Activated naive CD4-positive, alpha-beta T cell treated with anti-CD3 and anti-CD28 coated beads, Interleukin-2, amount 10 ng/mL, durations not matched to agents 7 days and 5 days (primary cell): ENCODE measurements at regions not wholly inside any gene's neighbourhood (a gene's known extent, or its start where the extent isn't known, plus 50 kb on each side); places are given as distances from the start of the nearest gene placed in this dataset.

Experiments used
- CTCF ChIA-PET: fragments of 350-600 bp; sonication (Branson Sonifier 250); formaldehyde crosslinking; loops from one replicate; lab custom pipeline; 2021; ENCODE audit warnings: antibody characterized with exemption; lab: Charles Lee
- DNase-seq: peaks from one replicate; pipeline ENCODE4 v3.0.0-alpha.2; 2020
- H3K27ac Mint-ChIP-seq: one replicate; pipeline ENCODE4 v1.8.0; 2021; ENCODE audit warnings: mild to moderate bottlenecking, moderate library complexity, mixed read lengths
- H3K27me3 Mint-ChIP-seq: one replicate; pipeline ENCODE4 v1.8.0; 2021; ENCODE audit warnings: mild to moderate bottlenecking, mixed read lengths
- H3K36me3 Mint-ChIP-seq: one replicate; pipeline ENCODE4 v1.8.0; 2021; ENCODE audit warnings: mixed read lengths
- H3K4me1 Mint-ChIP-seq: one replicate; pipeline ENCODE4 v1.8.0; 2021; ENCODE audit warnings: mixed read lengths
- H3K4me3 Mint-ChIP-seq: one replicate; pipeline ENCODE4 v1.8.0; 2021; ENCODE audit warnings: mild to moderate bottlenecking, moderate library complexity, mixed read lengths
- H3K9me3 Mint-ChIP-seq: one replicate; pipeline ENCODE4 v1.8.0; 2021; ENCODE audit warnings: mixed read lengths

DNA sequence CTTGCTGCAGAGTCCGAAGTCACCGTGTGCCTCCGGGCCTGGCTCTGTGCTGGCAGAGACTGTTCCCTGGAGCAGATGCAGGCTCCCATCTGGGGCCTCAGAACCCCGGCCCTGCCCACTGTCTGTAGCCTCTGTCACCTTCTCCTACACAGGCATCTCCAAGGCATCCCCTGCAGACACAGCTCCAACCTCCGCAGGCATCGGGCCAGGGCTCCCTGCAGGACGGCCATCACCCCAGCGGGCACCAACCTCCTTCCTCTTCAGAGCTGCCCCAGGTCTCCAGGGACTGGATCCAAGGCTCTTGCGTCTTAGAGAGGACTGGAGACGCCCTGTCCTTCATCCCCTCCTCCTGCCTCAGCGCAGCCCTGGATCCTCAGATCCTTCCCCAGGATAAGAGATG is 69.9 kb upstream of the MYL10 start:
- H3K4me1 Mint-ChIP-seq = no peaks in the 10 kb centered on the region
- H3K9me3 Mint-ChIP-seq = no peaks in the 10 kb centered on the region
- no peak for DNase-seq
- no peak overlapping the region for H3K27ac Mint-ChIP-seq
- H3K27me3 Mint-ChIP-seq = peaks cover 4% of the 10 kb centered on the region
- CTCF ChIA-PET = no interaction called here
- no peak overlapping the region for H3K4me3 Mint-ChIP-seq
- H3K36me3 Mint-ChIP-seq = no peaks in the 10 kb centered on the region

DNA sequence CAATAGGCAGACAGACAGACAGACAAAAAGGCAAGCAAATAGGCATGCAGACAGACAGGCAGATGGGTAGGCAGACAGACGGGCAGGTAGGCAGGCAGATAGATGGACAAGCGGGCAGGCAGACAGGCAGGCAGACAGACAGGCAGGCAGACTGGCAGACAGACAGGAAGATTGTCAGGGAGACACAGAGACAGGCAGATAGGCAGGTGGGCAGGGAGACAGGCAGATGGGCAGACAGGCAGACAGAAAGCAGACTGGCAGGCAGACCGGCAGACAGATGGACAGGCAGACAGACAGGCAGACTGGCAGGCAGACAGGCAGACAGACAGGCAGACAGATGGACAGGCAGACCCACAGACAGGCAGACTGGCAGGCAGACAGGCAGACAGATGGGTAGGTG is 70.3 kb upstream of the MYL10 start:
- H3K9me3 Mint-ChIP-seq = no peaks in the 10 kb centered on the region
- DNase-seq = no peak
- H3K4me1 Mint-ChIP-seq = no peaks in the 10 kb centered on the region
- H3K36me3 Mint-ChIP-seq = no peaks in the 10 kb centered on the region
- no peak overlapping the region for H3K4me3 Mint-ChIP-seq
- H3K27me3 Mint-ChIP-seq = peaks cover 4% of the 10 kb centered on the region
- CTCF ChIA-PET = no interaction called here
- no peak overlapping the region for H3K27ac Mint-ChIP-seq

DNA sequence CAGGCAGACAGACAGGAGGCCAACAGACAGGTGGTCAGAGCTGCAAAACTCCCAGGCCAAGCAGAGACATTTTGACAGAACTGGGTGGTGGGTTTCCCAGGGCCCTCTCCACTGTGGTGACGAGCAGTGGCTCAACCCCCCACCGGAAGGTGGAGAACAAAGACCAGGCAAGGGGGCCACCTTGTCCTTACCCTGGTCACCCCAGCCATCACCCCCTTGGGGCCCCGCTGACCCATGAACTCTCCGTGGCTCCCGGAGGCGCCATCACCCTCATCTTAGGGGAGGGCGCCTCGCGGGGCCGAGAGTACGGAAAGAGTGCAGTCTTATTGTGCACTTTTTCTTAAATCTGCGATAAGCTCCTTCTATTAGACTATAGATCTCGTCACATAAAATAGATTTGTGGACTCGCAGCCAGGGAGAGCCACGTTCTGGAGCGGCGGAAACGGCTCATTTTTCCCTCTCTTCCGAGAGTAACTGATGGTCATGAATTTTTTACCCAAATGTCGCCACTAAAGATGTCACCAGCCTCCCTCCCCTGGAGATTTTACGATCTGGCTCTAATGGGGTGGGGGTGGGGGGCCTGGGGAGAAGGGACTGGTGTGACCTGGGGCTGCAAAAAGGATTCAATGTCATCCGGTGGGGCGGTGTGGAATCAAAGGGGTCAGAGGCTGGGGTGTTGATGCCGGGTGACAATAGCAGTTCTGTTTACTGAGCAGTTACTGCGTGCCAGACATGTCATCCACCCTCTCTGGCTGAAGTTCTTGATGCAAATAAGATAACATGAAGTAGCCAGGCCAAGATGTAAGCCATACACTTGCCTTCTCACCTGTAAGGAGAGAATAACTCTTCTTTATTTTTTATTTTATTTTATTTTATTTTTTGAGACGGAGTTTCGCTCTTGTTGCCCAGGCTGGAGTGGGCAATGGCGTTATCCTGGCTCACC is 71.1 kb upstream of the MYL10 start:
- Mint-ChIP-seq H3K27me3 (peaks cover 8% of the 10 kb centered on the region), H3K9me3 (no peaks in the 10 kb centered on the region)
- CTCF ChIA-PET = no interaction called here

DNA sequence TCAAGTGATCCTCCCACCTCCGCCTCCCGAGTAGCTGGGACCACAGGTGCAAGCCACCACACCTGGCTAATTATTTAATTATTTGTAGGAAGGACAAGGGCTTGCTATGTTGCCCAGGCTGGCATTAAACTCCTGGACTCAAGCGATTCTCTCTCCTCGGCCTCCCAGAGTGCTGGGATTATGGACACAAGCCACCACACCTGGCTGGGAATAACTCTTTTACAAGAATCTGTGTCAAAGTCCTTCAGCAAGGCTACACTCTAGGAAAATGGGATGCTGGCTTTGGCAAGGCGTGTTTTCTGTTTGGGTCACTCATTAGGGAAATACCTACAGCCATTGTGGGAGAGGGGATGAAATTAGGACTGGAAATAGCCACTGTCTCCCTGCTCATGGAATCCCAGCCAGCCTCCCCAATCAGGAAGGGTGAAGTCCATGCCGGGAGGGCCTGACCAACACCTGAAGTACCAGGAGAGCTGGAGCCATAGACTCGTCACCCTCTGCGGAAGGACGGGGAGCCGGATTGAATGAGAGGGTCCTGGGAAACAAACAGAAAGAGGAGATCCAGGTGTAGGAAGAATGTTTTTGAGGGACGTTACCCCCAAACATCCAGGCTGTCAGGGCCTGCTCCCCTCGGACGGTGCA is 72.2 kb upstream of the MYL10 start:
- CTCF ChIA-PET = no interaction called here
- Mint-ChIP-seq H3K36me3 (no peaks in the 10 kb centered on the region), H3K4me3 (no peak overlapping the region)

More for the DNA sequence above, 71.1 kb upstream of the MYL10 start:
- Mint-ChIP-seq H3K4me3 (no peak overlapping the region), H3K36me3 (no peaks in the 10 kb centered on the region), H3K4me1 (no peaks in the 10 kb centered on the region), H3K27ac (no peak overlapping the region)
- no peak for DNase-seq

DNA sequence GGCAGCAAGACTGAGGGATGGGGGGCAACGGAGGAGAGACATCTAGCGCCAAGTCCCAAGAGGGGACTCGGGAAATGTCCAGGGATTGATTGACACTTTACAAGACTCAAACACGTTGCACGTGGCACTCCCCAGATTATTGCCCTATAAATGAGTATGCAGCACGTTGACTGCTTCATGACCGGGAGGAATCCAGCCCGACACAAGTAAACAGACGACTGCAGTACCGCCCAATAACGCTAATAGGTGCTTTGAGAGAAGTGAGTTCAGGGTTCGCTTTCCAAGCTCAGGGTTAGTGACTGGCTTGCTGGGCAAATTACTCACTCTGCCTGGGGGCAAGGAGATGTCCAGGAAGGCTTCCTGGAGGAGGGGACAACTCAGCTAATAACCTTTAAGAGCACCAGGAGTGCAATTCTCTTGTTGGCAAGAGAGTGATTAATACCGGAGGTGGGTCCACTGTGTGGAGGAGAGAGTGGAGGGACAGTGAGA is 73.3 kb upstream of the MYL10 start:
- H3K4me3 Mint-ChIP-seq = no peak overlapping the region
- no peaks in the 10 kb centered on the region for H3K36me3 Mint-ChIP-seq
- H3K27ac Mint-ChIP-seq = no peak overlapping the region
- peaks cover 14% of the 10 kb centered on the region for H3K27me3 Mint-ChIP-seq
- H3K9me3 Mint-ChIP-seq = no peaks in the 10 kb centered on the region
- no peak for DNase-seq
- CTCF ChIA-PET = no interaction called here
- H3K4me1 Mint-ChIP-seq = no peaks in the 10 kb centered on the region

More for the DNA sequence above, 72.2 kb upstream of the MYL10 start:
- Mint-ChIP-seq H3K4me1 (no peaks in the 10 kb centered on the region), H3K9me3 (no peaks in the 10 kb centered on the region), H3K27ac (no peak overlapping the region), H3K27me3 (peaks cover 11% of the 10 kb centered on the region)
- DNase-seq = no peak

DNA sequence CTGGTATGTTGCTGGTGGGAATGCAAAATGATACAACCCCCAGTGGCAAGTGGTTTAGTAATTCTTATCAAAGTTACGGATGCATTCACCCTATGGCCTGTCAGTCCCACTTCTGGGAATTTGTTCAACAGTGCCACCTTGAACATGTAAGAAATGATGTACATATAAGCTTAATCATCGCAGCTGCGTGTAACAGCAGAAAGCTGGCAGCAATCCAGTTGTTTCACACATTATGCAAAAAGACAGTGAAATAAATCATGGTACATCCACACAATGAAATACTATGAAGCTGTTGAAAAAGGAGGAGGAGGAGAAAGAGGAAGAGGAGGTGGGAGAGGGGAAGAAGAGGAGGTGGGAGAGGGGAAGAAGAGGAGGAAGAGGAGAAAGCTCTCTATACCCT is 76.2 kb upstream of the MYL10 start:
- H3K27ac Mint-ChIP-seq = no peak overlapping the region
- H3K4me3 Mint-ChIP-seq = no peak overlapping the region
- no peaks in the 10 kb centered on the region for H3K36me3 Mint-ChIP-seq
- CTCF ChIA-PET = interaction anchor here (0.7 kb wide), 1 partner anchor 36 kb away, joined by 3 read pairs; no protein-coding TSS in a partner anchor
- no peaks in the 10 kb centered on the region for H3K9me3 Mint-ChIP-seq
- DNase-seq = no peak
- no peaks in the 10 kb centered on the region for H3K4me1 Mint-ChIP-seq
- H3K27me3 Mint-ChIP-seq = peaks cover 21% of the 10 kb centered on the region

DNA sequence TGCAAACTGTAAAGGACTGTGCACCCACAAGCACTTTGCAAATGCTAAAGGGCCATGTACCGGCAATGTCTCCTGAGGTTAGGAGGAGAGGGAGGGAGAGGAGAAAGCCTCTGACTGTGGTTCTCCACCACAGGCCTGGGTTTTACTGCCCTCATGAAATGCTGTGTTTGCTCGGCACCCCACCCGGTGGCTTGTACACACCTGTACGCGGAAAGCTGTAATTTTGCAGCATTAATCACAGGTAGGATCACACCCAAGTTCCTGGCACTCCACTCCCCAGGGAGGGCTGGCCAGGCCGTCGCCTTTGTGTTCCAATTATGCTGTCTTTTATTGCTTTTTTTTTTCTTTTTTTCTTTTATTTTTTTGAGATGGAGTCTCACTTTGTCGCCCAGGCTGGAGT is 78.5 kb upstream of the MYL10 start:
- no peaks in the 10 kb centered on the region for H3K9me3 Mint-ChIP-seq
- no peak overlapping the region for H3K27ac Mint-ChIP-seq
- peaks cover 21% of the 10 kb centered on the region for H3K27me3 Mint-ChIP-seq
- no peaks in the 10 kb centered on the region for H3K4me1 Mint-ChIP-seq
- H3K4me3 Mint-ChIP-seq = no peak overlapping the region
- no peaks in the 10 kb centered on the region for H3K36me3 Mint-ChIP-seq
- CTCF ChIA-PET = no interaction called here
- no peak for DNase-seq

DNA sequence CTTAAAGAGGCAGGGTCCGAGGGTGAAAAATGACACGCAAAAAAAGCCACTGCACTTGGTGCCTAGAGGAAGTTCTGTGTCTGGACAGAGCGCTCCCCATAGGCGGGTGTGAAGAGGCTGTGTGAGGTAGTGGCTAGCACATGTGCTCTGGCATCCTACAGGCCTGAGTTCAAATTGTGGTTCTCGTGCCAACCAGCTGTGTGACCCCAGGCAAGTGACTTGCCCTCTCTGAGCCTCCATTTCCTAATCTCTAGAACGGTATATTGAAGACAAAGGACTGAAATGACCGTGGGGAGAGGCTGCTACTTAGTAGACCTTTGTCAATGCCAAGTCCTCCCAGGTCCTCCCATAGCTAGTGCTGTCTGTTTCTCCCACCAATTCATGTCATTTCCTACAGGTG is 79.1 kb upstream of the MYL10 start:
- Mint-ChIP-seq H3K27ac (no peak overlapping the region), H3K27me3 (peaks cover 21% of the 10 kb centered on the region), H3K4me3 (no peak overlapping the region), H3K36me3 (no peaks in the 10 kb centered on the region), H3K4me1 (no peaks in the 10 kb centered on the region), H3K9me3 (no peaks in the 10 kb centered on the region)
- CTCF ChIA-PET = no interaction called here
- DNase-seq = no peak

DNA sequence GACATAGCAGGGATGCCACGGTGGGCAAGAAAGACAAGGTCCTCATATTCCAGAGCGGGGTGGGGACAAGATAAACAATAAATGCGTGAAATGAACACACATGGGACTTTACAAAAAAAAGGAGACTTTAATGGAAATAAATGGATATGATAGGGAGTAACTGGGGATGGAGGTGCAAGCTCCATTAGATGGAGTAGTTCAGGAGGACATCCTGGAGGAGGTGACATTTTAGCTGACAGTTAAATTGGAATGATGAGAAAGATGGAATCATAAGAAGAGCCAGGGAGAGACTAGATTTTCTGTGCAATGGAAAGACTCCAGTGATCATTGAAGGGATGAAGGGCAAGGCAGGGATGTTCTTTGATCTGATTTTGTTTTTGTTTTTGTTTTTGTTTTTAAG is 83.6 kb upstream of the MYL10 start:
- Mint-ChIP-seq H3K36me3 (no peaks in the 10 kb centered on the region), H3K4me3 (no peak overlapping the region), H3K27me3 (peaks cover 15% of the 10 kb centered on the region), H3K4me1 (no peaks in the 10 kb centered on the region), H3K9me3 (no peaks in the 10 kb centered on the region), H3K27ac (no peak overlapping the region)
- DNase-seq = no peak
- CTCF ChIA-PET = no interaction called here

DNA sequence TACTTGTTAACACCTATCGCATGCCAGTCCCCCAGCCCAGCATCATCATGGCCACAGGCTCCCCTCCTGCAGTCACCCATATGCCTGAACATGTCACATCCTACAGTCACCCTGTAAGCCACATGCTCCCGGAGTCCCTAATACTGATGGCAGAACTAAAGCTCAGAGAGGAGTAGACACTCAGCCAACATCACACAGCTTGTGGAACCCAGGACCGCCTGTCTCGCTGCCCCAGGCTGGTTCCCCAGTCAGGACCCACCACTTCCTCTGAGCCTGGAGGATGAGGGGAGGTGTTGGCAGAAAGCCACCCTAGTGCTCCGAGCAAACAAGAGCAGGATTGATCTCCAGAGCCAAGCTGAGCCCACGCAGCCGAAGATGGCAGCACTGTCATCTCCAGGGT is 85.0 kb upstream of the MYL10 start:
- no peak overlapping the region for H3K27ac Mint-ChIP-seq
- no peaks in the 10 kb centered on the region for H3K36me3 Mint-ChIP-seq
- no peaks in the 10 kb centered on the region for H3K9me3 Mint-ChIP-seq
- H3K27me3 Mint-ChIP-seq = peaks cover 12% of the 10 kb centered on the region
- no peak overlapping the region for H3K4me3 Mint-ChIP-seq
- CTCF ChIA-PET = no interaction called here
- no peaks in the 10 kb centered on the region for H3K4me1 Mint-ChIP-seq
- DNase-seq = no peak

DNA sequence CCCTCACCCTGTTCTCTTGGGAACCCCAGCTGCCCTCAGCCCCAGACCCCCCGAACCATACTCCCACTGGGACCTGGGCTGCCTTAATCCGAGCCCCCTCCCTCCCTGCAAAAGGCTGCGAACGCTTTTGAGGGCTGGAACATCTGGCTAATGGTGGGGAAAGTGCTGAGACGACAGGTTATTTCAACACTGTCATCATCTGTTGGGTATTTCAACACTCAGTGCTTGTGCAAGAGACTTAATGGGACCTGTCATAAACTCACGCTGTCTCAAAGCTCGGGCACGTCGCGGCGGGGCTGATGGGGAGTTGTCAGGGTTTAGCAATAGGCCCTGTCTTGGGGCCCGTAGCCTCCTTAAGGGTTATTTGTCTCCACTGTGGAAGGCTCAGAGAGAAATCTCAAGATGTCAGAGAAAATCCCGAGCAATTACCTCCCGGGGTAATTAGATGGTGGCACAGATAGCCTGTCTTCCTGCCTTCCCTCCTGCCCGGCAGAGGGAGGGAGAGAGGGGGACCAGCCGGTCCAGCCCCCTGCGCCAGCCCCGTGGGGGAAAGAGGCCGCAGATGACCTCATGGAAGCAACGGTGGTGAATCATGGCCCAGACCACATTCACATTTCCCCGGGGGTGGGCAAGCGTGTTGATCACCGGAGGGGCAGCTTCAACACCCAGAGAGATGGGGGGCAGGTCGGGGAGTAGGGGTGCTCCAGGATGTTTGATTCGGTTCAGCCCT is 88.7 kb upstream of the MYL10 start:
- Mint-ChIP-seq H3K36me3 (no peaks in the 10 kb centered on the region), H3K27ac (no peak overlapping the region), H3K4me1 (no peaks in the 10 kb centered on the region), H3K4me3 (no peak overlapping the region), H3K9me3 (no peaks in the 10 kb centered on the region), H3K27me3 (peaks cover 18% of the 10 kb centered on the region)
- no peak for DNase-seq
- CTCF ChIA-PET = no interaction called here

DNA sequence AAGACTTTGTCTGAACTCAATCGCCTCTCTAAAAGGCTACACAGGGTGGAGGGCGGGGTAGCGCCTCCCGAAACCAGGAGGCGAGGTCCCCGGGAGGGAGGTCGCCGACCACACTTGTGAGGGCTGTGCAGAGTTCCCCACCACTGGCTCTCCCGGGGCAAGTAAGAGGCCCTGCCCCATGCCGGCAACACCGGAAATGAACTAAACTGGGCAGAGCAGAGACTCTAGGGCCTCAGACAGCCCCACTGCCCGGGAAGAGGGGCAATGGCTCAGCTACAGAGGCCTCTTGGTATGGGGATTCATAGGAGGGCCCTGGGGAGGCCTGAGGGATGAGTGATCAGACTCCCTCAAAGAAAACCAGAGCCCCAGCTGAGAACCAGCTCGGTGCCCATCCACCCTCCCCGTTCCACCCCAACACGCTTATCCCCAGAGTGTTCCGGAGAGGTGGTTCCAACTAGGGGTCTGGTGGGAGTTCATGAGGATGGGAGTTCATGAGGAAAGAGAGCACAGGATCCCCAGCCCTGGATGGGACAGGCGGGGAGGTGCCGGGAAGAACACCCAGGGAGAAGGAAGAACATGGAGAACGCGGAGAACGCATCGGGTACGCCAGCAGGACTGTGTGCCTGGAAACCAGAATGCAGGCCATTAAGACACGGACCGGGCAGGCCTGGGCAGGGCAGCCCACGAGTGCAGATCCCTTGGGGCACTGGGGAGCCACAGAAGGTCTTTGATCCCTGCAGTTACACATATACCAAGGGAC is 89.4 kb upstream of the MYL10 start:
- H3K4me3 Mint-ChIP-seq = no peak overlapping the region
- no peak for DNase-seq
- no peaks in the 10 kb centered on the region for H3K4me1 Mint-ChIP-seq
- H3K27me3 Mint-ChIP-seq = peaks cover 18% of the 10 kb centered on the region
- CTCF ChIA-PET = no interaction called here
- H3K36me3 Mint-ChIP-seq = no peaks in the 10 kb centered on the region
- H3K27ac Mint-ChIP-seq = no peak overlapping the region
- no peaks in the 10 kb centered on the region for H3K9me3 Mint-ChIP-seq

DNA sequence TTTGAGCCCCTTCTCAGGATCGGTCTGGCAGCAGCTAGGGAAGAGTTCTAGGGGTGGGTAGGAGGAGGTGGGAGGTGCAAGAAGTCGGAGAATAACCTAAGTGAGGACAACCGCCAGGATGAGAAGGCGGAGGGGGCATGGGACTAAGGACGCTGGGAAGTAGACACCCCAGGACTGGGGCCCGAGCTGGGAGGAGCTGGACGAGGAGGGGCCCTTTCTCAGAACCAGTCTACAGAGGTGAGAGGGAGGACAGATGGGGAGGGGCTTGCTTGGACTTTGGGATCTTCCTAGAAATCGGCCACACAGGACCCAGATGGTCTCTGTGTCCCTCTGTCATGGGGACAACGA is 90.0 kb upstream of the MYL10 start:
- no peaks in the 10 kb centered on the region for H3K4me1 Mint-ChIP-seq
- DNase-seq = no peak
- CTCF ChIA-PET = no interaction called here
- H3K4me3 Mint-ChIP-seq = no peak overlapping the region
- peaks cover 3% of the 10 kb centered on the region for H3K9me3 Mint-ChIP-seq
- peaks cover 18% of the 10 kb centered on the region for H3K27me3 Mint-ChIP-seq
- no peaks in the 10 kb centered on the region for H3K36me3 Mint-ChIP-seq
- H3K27ac Mint-ChIP-seq = no peak overlapping the region

DNA sequence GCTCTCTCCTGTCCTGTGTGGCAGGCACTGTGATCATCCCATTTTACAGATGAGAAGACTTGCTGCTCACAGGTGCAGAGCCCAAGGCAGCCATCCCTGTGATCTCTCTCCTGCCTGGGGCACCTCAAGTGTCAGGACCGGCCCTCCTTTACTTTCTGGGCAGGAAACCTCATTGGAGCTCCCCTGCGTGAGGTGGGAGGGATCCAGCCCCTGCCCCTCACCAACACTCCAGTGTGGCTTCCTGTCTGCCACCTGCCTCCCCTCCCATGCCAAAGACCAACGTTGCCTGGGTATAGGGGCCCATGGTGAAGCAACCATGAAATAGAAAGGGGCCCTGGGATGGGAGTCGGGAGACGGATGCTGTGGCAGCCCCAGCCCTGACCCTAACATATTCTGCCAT is 91.2 kb upstream of the MYL10 start:
- Mint-ChIP-seq H3K27ac (no peak overlapping the region), H3K4me1 (no peaks in the 10 kb centered on the region), H3K9me3 (peaks cover 3% of the 10 kb centered on the region), H3K27me3 (peaks cover 14% of the 10 kb centered on the region), H3K36me3 (no peaks in the 10 kb centered on the region), H3K4me3 (no peak overlapping the region)
- CTCF ChIA-PET = interaction anchor here (0.6 kb wide), 1 partner anchor 166 kb away, joined by 3 read pairs; no protein-coding TSS in a partner anchor
- DNase-seq = no peak
